HFFc6 (cell line): ENCODE measurements at regions not wholly inside any gene's neighbourhood (a gene's known extent, or its start where the extent isn't known, plus 50 kb on each side); places are given as distances from the start of the nearest gene placed in this dataset.

Experiments used
- DNase-seq: peaks from one replicate; pipeline ENCODE4 v3.0.0-alpha.2; 2018
- H3K27ac Mint-ChIP-seq: 2 replicates; pipeline ENCODE4 v1.8.0; 2020; ENCODE audit warnings: mild to moderate bottlenecking, mixed read lengths
- H3K27me3 Mint-ChIP-seq: 2 replicates; pipeline ENCODE4 v1.8.0; 2021; ENCODE audit warnings: mild to moderate bottlenecking, moderate library complexity, mixed read lengths; ENCODE audit not compliant: insufficient read depth
- H3K36me3 Mint-ChIP-seq: 2 replicates; pipeline ENCODE4 v1.8.0; 2021; ENCODE audit warnings: low read depth, mixed read lengths
- H3K4me1 Mint-ChIP-seq: 2 replicates; pipeline ENCODE4 v1.8.0; 2020; ENCODE audit warnings: low read depth, mixed read lengths
- H3K4me3 Mint-ChIP-seq: 2 replicates; pipeline ENCODE4 v1.8.0; 2020; ENCODE audit warnings: mild to moderate bottlenecking, moderate library complexity, mixed read lengths
- H3K9me3 Mint-ChIP-seq: 2 replicates; pipeline ENCODE4 v1.8.0; 2020; ENCODE audit warnings: mild to moderate bottlenecking, mixed read lengths
- TF ChIP-seq, protein P1 (sequence below): fragments of 200-600 bp; sonication (generic); IDR thresholded peaks from 2 replicates; pipeline ENCODE4 v1.5.0; 2021; ENCODE audit warnings: antibody characterized with exemption, mild to moderate bottlenecking

DNA sequence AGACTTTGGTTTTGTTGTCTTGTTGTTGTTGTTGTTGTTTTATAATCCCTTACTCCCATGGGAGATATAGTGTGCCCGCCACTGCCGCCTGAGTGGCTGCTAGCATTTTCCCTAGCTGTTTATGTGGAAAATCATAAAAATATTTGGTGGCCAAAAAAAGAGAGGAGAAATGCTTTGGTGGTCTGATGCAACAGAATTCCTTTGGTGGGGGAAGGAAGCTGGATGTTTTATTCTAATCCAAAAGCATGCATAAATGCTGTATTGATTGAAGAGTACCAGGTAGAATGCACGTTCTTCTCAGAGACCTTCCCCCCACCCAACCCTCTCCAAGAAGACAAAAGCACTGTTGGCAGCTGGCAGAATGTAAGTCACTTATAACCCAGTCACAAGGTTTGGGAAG, 93.2 kb downstream of the C17orf67 start:
- DNase-seq, result no peak
- H3K9me3 Mint-ChIP-seq, result no peaks in the 10 kb centered on the region; the same call in 1 of the 2 replicates
- TF ChIP-seq, protein P1, sequence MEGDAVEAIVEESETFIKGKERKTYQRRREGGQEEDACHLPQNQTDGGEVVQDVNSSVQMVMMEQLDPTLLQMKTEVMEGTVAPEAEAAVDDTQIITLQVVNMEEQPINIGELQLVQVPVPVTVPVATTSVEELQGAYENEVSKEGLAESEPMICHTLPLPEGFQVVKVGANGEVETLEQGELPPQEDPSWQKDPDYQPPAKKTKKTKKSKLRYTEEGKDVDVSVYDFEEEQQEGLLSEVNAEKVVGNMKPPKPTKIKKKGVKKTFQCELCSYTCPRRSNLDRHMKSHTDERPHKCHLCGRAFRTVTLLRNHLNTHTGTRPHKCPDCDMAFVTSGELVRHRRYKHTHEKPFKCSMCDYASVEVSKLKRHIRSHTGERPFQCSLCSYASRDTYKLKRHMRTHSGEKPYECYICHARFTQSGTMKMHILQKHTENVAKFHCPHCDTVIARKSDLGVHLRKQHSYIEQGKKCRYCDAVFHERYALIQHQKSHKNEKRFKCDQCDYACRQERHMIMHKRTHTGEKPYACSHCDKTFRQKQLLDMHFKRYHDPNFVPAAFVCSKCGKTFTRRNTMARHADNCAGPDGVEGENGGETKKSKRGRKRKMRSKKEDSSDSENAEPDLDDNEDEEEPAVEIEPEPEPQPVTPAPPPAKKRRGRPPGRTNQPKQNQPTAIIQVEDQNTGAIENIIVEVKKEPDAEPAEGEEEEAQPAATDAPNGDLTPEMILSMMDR, result no peak
- peaks cover 27% of the 10 kb centered on the region for H3K4me1 Mint-ChIP-seq
- no peak overlapping the region for H3K4me3 Mint-ChIP-seq
- H3K27me3 Mint-ChIP-seq, result no peaks in the 10 kb centered on the region; the same call in 1 of the 2 replicates
- H3K36me3 Mint-ChIP-seq, result 0 out of 2 replicates have a peak, but pooled peaks cover 5% of the 10 kb centered on the region
- H3K27ac Mint-ChIP-seq, result no peak overlapping the region
